ENCODE measurements at regions not wholly inside any gene's neighbourhood (a gene's known extent, or its start where the extent isn't known, plus 50 kb on each side); places are given as distances from the start of the nearest gene placed in this dataset.

DNA sequence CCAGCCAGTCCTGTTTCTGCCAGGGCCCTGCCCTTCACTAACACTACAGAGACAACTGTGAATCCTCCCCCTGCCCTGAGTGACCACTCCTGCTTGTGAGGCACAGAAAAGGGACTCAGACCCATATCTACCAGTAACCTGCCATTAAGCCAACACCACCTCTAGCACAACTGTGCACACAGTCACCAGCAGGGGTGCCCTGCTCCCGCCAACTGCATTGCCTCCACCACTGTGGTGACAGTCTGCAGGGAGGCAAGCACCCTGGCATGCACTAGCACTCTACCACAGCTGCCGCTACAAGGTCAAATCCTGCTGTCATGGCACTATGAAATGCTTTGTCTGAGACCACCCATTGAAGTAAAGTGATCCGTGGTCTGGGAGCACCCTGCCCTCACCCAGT lies 1028.5 kb upstream of the CDH9 start:
- no peaks in the 10 kb centered on the region for H3K79me2 ChIP-seq (ENCODE audit: insufficient read depth, low read depth, low read length)
- intact Hi-C loops (cut with micrococcal nuclease; ENCODE audit: unreplicated experiment) = no loop called here
- no peaks in the 10 kb centered on the region for H4K20me1 ChIP-seq (ENCODE audit: insufficient read depth, low read length)
- ChIA-PET POLR2A (no interaction called here), CTCF (ENCODE audit: unreplicated experiment) (no interaction called here)
- no peaks in the 10 kb centered on the region for H3K9me3 ChIP-seq (ENCODE audit: low read length)
- TF ChIP-seq EZH2phosphoT487 (IDR thresholded peaks at IDR 0.05; ENCODE audit: borderline replicate concordance, low read depth, low read length) = no peak
- TF ChIP-seq, protein P1, sequence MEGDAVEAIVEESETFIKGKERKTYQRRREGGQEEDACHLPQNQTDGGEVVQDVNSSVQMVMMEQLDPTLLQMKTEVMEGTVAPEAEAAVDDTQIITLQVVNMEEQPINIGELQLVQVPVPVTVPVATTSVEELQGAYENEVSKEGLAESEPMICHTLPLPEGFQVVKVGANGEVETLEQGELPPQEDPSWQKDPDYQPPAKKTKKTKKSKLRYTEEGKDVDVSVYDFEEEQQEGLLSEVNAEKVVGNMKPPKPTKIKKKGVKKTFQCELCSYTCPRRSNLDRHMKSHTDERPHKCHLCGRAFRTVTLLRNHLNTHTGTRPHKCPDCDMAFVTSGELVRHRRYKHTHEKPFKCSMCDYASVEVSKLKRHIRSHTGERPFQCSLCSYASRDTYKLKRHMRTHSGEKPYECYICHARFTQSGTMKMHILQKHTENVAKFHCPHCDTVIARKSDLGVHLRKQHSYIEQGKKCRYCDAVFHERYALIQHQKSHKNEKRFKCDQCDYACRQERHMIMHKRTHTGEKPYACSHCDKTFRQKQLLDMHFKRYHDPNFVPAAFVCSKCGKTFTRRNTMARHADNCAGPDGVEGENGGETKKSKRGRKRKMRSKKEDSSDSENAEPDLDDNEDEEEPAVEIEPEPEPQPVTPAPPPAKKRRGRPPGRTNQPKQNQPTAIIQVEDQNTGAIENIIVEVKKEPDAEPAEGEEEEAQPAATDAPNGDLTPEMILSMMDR (conservative IDR thresholded peaks at IDR 0.05; ENCODE audit: low read length) = no peak
- no peak overlapping the region for H3K4me3 ChIP-seq (ENCODE audit: low read depth, low read length, poor library complexity, severe bottlenecking)
- no peak overlapping the region for H3K27ac ChIP-seq (ENCODE audit: low read depth, low read length, poor library complexity, severe bottlenecking)
- H3K4me2 ChIP-seq (ENCODE audit: low read length) = no peak overlapping the region
- H3K36me3 ChIP-seq (ENCODE audit: insufficient read depth, low read length) = no peaks in the 10 kb centered on the region
- BruUV-seq (replicated peaks) = no TSS peak
- no peak for DNase-seq (ENCODE audit: low spot score)
- no peaks in the 10 kb centered on the region for H3K9me2 ChIP-seq (ENCODE audit: insufficient read depth, low read length)
- H3K4me1 ChIP-seq (ENCODE audit: insufficient read depth, low read length, poor library complexity, severe bottlenecking) = no peaks in the 10 kb centered on the region
- H2AFZ ChIP-seq (ENCODE audit: low read length) = no peak overlapping the region

- Histone ChIP-seq H3K4me2 (ENCODE audit: low read length) (no peak overlapping the region), H3K79me2 (ENCODE audit: insufficient read depth, low read depth, low read length) (no peaks in the 10 kb centered on the region), H4K20me1 (ENCODE audit: insufficient read depth, low read length) (no peaks in the 10 kb centered on the region), H3K9me2 (ENCODE audit: insufficient read depth, low read length) (no peaks in the 10 kb centered on the region), H3K9me3 (ENCODE audit: low read length) (no peaks in the 10 kb centered on the region), H2AFZ (ENCODE audit: low read length) (no peak overlapping the region), H3K36me3 (ENCODE audit: insufficient read depth, low read length) (no peaks in the 10 kb centered on the region), H3K4me3 (ENCODE audit: low read depth, low read length, poor library complexity, severe bottlenecking) (no peak overlapping the region), H3K27ac (ENCODE audit: low read depth, low read length, poor library complexity, severe bottlenecking) (no peak overlapping the region), H3K4me1 (ENCODE audit: insufficient read depth, low read length, poor library complexity, severe bottlenecking) (no peaks in the 10 kb centered on the region)
- BruUV-seq (replicated peaks) = no TSS peak
- no peak for DNase-seq (ENCODE audit: low spot score)
- no peak for TF ChIP-seq EZH2phosphoT487 (IDR thresholded peaks at IDR 0.05; ENCODE audit: borderline replicate concordance, low read depth, low read length)
- TF ChIP-seq, protein P1 (conservative IDR thresholded peaks at IDR 0.05; ENCODE audit: low read length) = no peak
- POLR2A ChIA-PET = no interaction called here
- intact Hi-C loops (cut with micrococcal nuclease; ENCODE audit: unreplicated experiment) = no loop called here
- CTCF ChIA-PET (ENCODE audit: unreplicated experiment) = no interaction called here
These were observed 1027.3 kb upstream of the CDH9 start for GRCh38 chr5:28065656-28066055.

DNA sequence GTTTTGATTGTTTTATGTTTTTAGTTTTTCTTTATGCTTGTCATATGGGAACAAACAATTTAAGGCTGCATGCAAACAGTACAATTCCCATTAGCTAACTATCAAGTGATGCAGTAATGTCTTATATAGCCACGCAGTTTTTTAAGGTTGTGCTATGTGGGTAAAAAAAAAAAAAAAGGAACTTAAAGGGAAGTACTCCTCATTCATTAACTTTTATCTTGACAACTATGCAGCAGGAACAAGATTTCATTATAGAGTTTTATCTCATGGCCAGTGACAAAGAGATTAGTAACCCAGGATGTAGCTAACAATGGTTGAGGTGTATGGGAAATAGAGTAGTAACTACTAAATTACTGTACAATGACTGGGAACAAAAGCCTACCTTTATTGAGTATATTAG lies 1008.2 kb upstream of the CDH9 start:
- CTCF ChIA-PET (ENCODE audit: unreplicated experiment) = no interaction called here
- no peak for TF ChIP-seq EZH2phosphoT487 (IDR thresholded peaks at IDR 0.05; ENCODE audit: borderline replicate concordance, low read depth, low read length)
- TF ChIP-seq, protein P1 (conservative IDR thresholded peaks at IDR 0.05; ENCODE audit: low read length) = no peak
- POLR2A ChIA-PET = interaction anchor here (0.7 kb wide), 1 partner anchor 1859 kb away, joined by 7 read pairs; no protein-coding TSS in a partner anchor
- Histone ChIP-seq H4K20me1 (ENCODE audit: insufficient read depth, low read length) (no peaks in the 10 kb centered on the region), H3K4me1 (ENCODE audit: insufficient read depth, low read length, poor library complexity, severe bottlenecking) (no peaks in the 10 kb centered on the region), H3K36me3 (ENCODE audit: insufficient read depth, low read length) (no peaks in the 10 kb centered on the region), H3K27ac (ENCODE audit: low read depth, low read length, poor library complexity, severe bottlenecking) (no peak overlapping the region), H3K4me3 (ENCODE audit: low read depth, low read length, poor library complexity, severe bottlenecking) (no peak overlapping the region), H2AFZ (ENCODE audit: low read length) (no peak overlapping the region), H3K79me2 (ENCODE audit: insufficient read depth, low read depth, low read length) (no peaks in the 10 kb centered on the region), H3K9me3 (ENCODE audit: low read length) (0 out of 2 replicates have a peak, but pooled peaks cover 5% of the 10 kb centered on the region), H3K4me2 (ENCODE audit: low read length) (no peak overlapping the region), H3K9me2 (ENCODE audit: insufficient read depth, low read length) (no peaks in the 10 kb centered on the region)
- DNase-seq (ENCODE audit: low spot score) = no peak
- intact Hi-C loops (cut with micrococcal nuclease; ENCODE audit: unreplicated experiment) = no loop called here
- no TSS peak for BruUV-seq (replicated peaks)

Measured in OCI-LY7 (cell line).